ENCODE measurements at regions not wholly inside any gene's neighbourhood (a gene's known extent, or its start where the extent isn't known, plus 50 kb on each side); places are given as distances from the start of the nearest gene placed in this dataset.

GRCh38 chr5:122699201-122699600 is 75.7 kb upstream of the SNX2 start:
- H3K4me3 ChIP-seq (ENCODE audit: low read depth, low read length), result no peak overlapping the region
- TF ChIP-seq FEZF1 (tag by site-specific recombination; IDR thresholded peaks at IDR 0.05) (no peak), HOXD13 (CRISPR knock-in tag; IDR thresholded peaks at IDR 0.05; ENCODE audit: borderline replicate concordance) (no peak), ZBTB7A (tag by site-specific recombination; IDR thresholded peaks at IDR 0.05; ENCODE audit: low read depth) (no peak), ZNF596 (tag by site-specific recombination; IDR thresholded peaks at IDR 0.05) (no peak), PRDM6 (tag by site-specific recombination; IDR thresholded peaks at IDR 0.05) (no peak), ZNF776 (tag by site-specific recombination; IDR thresholded peaks at IDR 0.05; ENCODE audit: borderline replicate concordance) (no peak), ZNF658 (tag by site-specific recombination; IDR thresholded peaks at IDR 0.05) (no peak), ZNF830 (tag by site-specific recombination; IDR thresholded peaks at IDR 0.05; ENCODE audit: low read depth) (no peak), PRDM4 (tag by site-specific recombination; IDR thresholded peaks at IDR 0.05) (no peak), KLF1 (tag by site-specific recombination; IDR thresholded peaks at IDR 0.05) (no peak), ZBTB8A (tag by site-specific recombination; IDR thresholded peaks at IDR 0.05) (no peak), BCL11A (tag by site-specific recombination; IDR thresholded peaks at IDR 0.05; ENCODE audit: low read depth) (no peak), ZNF280D (tag by site-specific recombination; IDR thresholded peaks at IDR 0.05) (no peak), SALL2 (tag by site-specific recombination; IDR thresholded peaks at IDR 0.05; ENCODE audit: borderline replicate concordance) (no peak)
- no peaks in the 10 kb centered on the region for H3K36me3 ChIP-seq (ENCODE audit: control insufficient read depth in 2 of 2, insufficient read depth in 1 of 2, low read length in 2 of 2)
- H3K9me3 ChIP-seq (ENCODE audit: control insufficient read depth, insufficient read depth, low read depth, low read length), result no peaks in the 10 kb centered on the region
- H3K27ac ChIP-seq (ENCODE audit: extremely low read depth, low read depth, low read length), result no peak overlapping the region
- ChIA-PET CTCF (no interaction called here), POLR2A (no interaction called here)
- H3K4me1 ChIP-seq (ENCODE audit: control insufficient read depth, insufficient read depth, low read length), result no peaks in the 10 kb centered on the region

GRCh38 chr5:122701640-122702523 is 73.0 kb upstream of the SNX2 start:
- Histone ChIP-seq H3K4me1 (ENCODE audit: control insufficient read depth, insufficient read depth, low read length) (no peaks in the 10 kb centered on the region), H3K27ac (ENCODE audit: extremely low read depth, low read depth, low read length) (no peak overlapping the region), H3K36me3 (ENCODE audit: control insufficient read depth in 2 of 2, insufficient read depth in 1 of 2, low read length in 2 of 2) (no peaks in the 10 kb centered on the region), H3K9me3 (ENCODE audit: control insufficient read depth, insufficient read depth, low read depth, low read length) (no peaks in the 10 kb centered on the region), H3K4me3 (ENCODE audit: low read depth, low read length) (no peak overlapping the region)
- CTCF ChIA-PET, result interaction anchor here (1.1 kb wide), 1 partner anchor 11 kb away, joined by 3 read pairs; no protein-coding TSS in a partner anchor
- POLR2A ChIA-PET, result no interaction called here
- TF ChIP-seq BCL6B (tag by site-specific recombination; IDR thresholded peaks at IDR 0.05) (no peak), ZBTB26 (tag by site-specific recombination; optimal IDR thresholded peaks at IDR 0.05) (no peak), ZNF132 (tag by site-specific recombination; IDR thresholded peaks at IDR 0.05; ENCODE audit: borderline replicate concordance) (no peak), ZFP3 (tag by site-specific recombination; IDR thresholded peaks at IDR 0.05; ENCODE audit: low read depth) (no peak), ZNF138 (tag by site-specific recombination; IDR thresholded peaks at IDR 0.05; ENCODE audit: borderline replicate concordance) (no peak), ZNF777 (tag by site-specific recombination; IDR thresholded peaks at IDR 0.05; ENCODE audit: borderline replicate concordance) (no peak), ZNF626 (tag by site-specific recombination; IDR thresholded peaks at IDR 0.05) (no peak), ZNF174 (tag by site-specific recombination; IDR thresholded peaks at IDR 0.05) (no peak), ZNF426 (tag by site-specific recombination; IDR thresholded peaks at IDR 0.05) (no peak), ZNF76 (tag by site-specific recombination; IDR thresholded peaks at IDR 0.05; ENCODE audit: borderline replicate concordance, low read depth) (no peak), ZNF169 (tag by site-specific recombination; IDR thresholded peaks at IDR 0.05) (no peak)

Data from HEK293 (cell line).